ENCODE measurements at regions not wholly inside any gene's neighbourhood (a gene's known extent, or its start where the extent isn't known, plus 50 kb on each side); places are given as distances from the start of the nearest gene placed in this dataset.

GRCh38 chr4:123953566-123953965 is 557.0 kb downstream of the SPRY1 start:
- TF ChIP-seq, protein P1, sequence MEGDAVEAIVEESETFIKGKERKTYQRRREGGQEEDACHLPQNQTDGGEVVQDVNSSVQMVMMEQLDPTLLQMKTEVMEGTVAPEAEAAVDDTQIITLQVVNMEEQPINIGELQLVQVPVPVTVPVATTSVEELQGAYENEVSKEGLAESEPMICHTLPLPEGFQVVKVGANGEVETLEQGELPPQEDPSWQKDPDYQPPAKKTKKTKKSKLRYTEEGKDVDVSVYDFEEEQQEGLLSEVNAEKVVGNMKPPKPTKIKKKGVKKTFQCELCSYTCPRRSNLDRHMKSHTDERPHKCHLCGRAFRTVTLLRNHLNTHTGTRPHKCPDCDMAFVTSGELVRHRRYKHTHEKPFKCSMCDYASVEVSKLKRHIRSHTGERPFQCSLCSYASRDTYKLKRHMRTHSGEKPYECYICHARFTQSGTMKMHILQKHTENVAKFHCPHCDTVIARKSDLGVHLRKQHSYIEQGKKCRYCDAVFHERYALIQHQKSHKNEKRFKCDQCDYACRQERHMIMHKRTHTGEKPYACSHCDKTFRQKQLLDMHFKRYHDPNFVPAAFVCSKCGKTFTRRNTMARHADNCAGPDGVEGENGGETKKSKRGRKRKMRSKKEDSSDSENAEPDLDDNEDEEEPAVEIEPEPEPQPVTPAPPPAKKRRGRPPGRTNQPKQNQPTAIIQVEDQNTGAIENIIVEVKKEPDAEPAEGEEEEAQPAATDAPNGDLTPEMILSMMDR (IDR thresholded peaks at IDR 0.05), result no peak
- Histone ChIP-seq H3K4me1 (no peaks in the 10 kb centered on the region), H3K27ac (no peak overlapping the region), H3K9me3 (no peaks in the 10 kb centered on the region), H3K4me3 (no peak overlapping the region), H3K36me3 (no peaks in the 10 kb centered on the region), H3K27me3 (no peaks in the 10 kb centered on the region)
- ATAC-seq (no peak), DNase-seq (no peak)
- intact Hi-C loops (cut with DNase I), result no loop called here
- 80 to 83% methylated on average over 3 of the region's 3 CpGs for WGBS, 2 donors

DNA sequence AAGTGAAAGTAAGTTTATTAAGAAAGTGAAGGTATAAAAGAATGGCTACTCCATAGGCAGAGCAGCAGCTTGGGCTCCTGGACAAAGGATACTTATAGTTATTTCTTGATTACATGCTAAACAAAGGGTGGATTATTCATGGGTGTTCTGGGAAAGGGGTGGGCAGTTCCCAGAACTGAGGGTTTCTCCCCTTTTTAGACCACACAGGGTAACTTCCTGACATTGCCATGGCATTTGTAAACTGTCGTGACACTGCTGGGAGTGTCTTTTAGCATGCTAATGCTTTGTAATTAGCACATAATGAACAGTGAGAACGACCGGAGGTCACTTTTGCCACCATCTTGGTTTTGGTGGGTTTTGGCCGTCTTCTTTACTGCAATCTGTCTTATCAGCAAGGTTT is 557.6 kb downstream of the SPRY1 start:
- intact Hi-C loops (cut with DNase I), result no loop called here
- 93 to 96% methylated on average over 4 of the region's 4 CpGs for WGBS, 2 donors
- H3K4me1 ChIP-seq, result no peaks in the 10 kb centered on the region
- H3K36me3 ChIP-seq, result no peaks in the 10 kb centered on the region
- H3K9me3 ChIP-seq, result no peaks in the 10 kb centered on the region
- no peak overlapping the region for H3K4me3 ChIP-seq
- no peak overlapping the region for H3K27ac ChIP-seq
- no peak for ATAC-seq
- no peaks in the 10 kb centered on the region for H3K27me3 ChIP-seq
- DNase-seq, result no peak
- TF ChIP-seq, protein P1 (IDR thresholded peaks at IDR 0.05), result no peak

DNA sequence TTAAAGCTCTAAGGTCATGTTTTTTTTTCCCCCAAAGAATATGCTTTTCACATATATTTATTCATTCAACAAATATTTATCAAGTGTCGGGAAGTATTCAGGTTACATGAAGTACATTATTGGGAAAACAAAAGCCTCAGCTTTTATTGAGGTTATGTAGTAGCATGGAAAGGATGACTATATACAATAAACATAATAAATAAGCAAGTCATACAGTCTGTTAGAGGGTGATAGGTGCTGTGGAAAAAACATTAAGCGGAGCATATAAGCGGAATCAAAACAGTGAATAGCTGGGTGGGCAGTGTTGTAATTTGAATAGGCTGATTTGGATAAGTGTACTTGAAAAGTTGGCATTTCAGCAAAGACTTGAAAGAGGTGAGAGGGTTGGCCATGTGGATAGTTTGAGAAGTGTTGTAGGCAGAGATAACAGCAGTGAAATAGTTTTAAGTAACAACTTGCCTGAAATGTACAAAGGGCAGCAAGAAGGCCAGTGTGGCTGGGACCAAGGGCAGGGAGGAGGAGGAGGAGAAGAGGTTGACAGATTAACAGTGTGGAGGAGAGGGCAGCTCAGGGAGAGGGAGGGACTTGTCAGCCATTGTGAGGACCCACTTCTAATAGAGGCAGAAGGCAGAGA is 558.7 kb downstream of the SPRY1 start:
- whole genome bisulfite sequencing, 2 donors, result 98% methylated on average over 3 of the region's 3 CpGs
- no peak for ATAC-seq
- no peak for DNase-seq
- TF ChIP-seq, protein P1 (IDR thresholded peaks at IDR 0.05), result no peak
- H3K27me3 ChIP-seq, result no peaks in the 10 kb centered on the region
- H3K27ac ChIP-seq, result no peak overlapping the region
- no peaks in the 10 kb centered on the region for H3K4me1 ChIP-seq
- intact Hi-C loops (cut with DNase I), result no loop called here
- H3K36me3 ChIP-seq, result no peaks in the 10 kb centered on the region
- H3K9me3 ChIP-seq, result no peaks in the 10 kb centered on the region
- no peak overlapping the region for H3K4me3 ChIP-seq

DNA sequence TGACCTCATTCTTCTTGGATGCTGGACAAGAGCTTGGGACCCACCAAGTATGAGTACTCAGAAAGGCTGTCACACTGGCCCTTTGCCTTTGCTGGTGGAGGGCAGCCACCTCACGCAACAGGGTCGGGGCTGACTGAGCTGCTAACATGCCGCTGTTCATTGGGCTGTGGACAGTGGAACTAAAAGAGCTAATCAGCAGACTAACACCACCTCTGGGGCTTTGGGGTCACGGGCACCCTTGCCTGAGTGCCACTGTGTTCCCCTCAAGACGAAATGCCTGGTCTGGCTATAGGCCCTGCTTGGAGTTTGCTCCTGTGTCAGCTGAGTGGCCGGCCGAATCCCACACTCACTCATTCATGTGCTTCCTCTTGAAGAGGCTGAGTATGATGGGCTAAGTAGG is 559.6 kb downstream of the SPRY1 start:
- Histone ChIP-seq H3K4me1 (no peaks in the 10 kb centered on the region), H3K27me3 (no peaks in the 10 kb centered on the region), H3K27ac (no peak overlapping the region), H3K4me3 (no peak overlapping the region), H3K36me3 (no peaks in the 10 kb centered on the region), H3K9me3 (no peaks in the 10 kb centered on the region)
- TF ChIP-seq, protein P1 (IDR thresholded peaks at IDR 0.05), result no peak
- DNase-seq (peak in 1 of 2 donors; percentile 14), ATAC-seq (peak in 5 of 8 donors; percentile 22 to 65 (median 35))
- 91% methylated on average over 7 of the region's 7 CpGs for WGBS, 2 donors
- intact Hi-C loops (cut with DNase I), result no loop called here
